ENCODE measurements at regions not wholly inside any gene's neighbourhood (a gene's known extent, or its start where the extent isn't known, plus 50 kb on each side); places are given as distances from the start of the nearest gene placed in this dataset.

DNA sequence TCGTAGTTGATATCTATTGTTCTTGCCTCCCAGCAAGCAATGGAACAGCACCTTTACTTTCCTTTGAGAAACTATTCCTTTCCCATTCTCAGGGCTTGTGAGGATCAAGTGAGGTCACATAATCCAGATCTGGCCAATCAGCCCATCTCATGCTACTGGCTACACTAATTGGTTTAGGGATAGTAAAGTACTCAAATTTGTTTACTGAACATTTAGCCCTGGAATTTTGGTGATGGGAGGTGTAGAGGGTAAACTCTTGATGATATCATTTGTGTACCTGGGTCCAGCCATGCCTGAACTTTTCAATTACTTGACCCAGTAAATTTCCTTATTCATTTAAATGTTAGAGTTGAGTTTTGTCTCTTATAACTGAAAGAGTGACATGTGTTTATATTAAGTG is 195.8 kb upstream of the TNP1 start:
- Mint-ChIP-seq H3K27me3 (ENCODE audit: low read depth) (no peaks in the 10 kb centered on the region), H3K4me3 (no peak overlapping the region), H3K27ac (no peak overlapping the region), H3K9me3 (no peaks in the 10 kb centered on the region), H3K36me3 (ENCODE audit: low read depth) (no peaks in the 10 kb centered on the region), H3K4me1 (ENCODE audit: low read depth) (no peaks in the 10 kb centered on the region)

DNA sequence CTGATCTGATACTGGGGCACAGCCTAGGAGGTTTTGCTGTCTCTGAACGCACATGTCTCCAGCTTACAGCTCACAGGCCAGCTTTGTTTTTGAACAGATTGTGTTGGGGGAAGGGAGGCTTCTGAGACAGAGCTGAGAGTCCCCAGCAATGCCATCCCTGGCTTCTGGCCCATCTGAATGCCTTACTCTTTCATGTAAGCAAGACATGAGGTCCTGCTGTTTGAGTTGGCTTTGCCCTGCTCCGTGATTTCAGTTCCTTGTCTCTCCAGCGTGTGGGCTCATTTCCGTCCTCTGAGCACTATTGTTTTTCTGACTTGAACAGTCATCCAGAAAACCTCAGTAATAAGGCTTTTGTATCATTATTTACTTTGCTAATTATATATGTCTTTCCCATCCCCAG is 194.9 kb upstream of the TNP1 start:
- Mint-ChIP-seq H3K9me3 (no peaks in the 10 kb centered on the region), H3K27ac (no peak overlapping the region)

DNA sequence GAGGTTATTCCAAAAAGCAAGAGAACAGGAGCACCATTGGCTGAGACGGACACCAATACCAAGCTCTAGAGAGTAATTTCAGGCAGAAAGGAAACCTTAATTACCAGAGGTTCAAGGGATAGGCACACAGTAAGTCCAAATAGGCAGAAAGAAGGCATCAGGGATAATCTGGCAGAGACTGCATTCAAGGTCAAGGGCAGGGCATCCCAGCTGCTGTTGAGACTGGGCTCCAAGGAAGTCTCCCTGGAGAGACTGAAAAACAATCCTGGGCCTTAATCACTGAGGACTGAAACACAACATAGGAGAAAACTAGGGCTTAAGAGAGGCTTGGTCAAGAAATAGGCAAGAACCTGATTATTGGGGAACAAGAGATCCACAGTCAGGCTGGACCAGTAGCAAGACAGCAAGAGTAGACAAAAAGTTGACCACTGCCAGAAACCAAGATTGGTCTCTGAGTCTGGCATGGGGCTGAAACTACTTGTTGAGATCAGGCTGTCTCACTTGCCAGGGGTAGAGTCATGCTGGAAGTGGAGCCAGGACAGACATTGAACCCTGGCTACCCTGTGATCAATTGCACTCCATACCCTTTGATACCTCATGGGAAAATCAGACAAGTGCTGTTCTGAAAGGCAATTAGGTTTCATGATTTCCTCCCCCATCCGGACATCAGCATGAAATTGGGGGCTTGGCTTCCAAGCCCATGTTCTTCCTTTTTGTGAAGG is 193.2 kb upstream of the TNP1 start:
- Mint-ChIP-seq H3K4me3 (no peak overlapping the region), H3K4me1 (ENCODE audit: low read depth) (peaks cover 1% of the 10 kb centered on the region), H3K27ac (no peak overlapping the region), H3K27me3 (ENCODE audit: low read depth) (peaks cover 6% of the 10 kb centered on the region), H3K36me3 (ENCODE audit: low read depth) (no peaks in the 10 kb centered on the region), H3K9me3 (no peaks in the 10 kb centered on the region)

More for the DNA sequence above, 194.9 kb upstream of the TNP1 start:
- Mint-ChIP-seq H3K27me3 (ENCODE audit: low read depth) (no peaks in the 10 kb centered on the region), H3K36me3 (ENCODE audit: low read depth) (no peaks in the 10 kb centered on the region), H3K4me3 (no peak overlapping the region), H3K4me1 (ENCODE audit: low read depth) (no peaks in the 10 kb centered on the region)

DNA sequence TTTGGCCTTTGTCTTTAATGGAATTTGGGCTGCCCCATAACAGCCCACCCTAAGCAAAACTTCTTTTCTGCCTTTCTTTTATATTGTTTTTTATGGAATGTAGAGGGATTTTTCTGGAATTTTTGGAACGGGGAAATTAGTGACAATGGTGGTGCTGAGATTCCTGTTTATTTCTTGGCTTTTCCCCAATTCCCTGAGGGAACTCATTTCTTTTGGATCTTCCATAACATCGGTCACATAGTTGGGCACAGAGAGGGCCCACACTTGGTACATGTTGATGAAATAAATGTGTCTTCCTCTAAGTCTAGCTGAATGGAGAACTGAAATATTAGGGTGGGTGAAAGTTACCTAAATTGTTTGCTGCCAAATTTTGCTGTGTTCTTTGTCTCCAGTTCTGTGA is 191.6 kb upstream of the TNP1 start:
- peaks cover 12% of the 10 kb centered on the region for H3K27me3 Mint-ChIP-seq (ENCODE audit: low read depth)
- H3K36me3 Mint-ChIP-seq (ENCODE audit: low read depth): no peaks in the 10 kb centered on the region
- H3K27ac Mint-ChIP-seq: no peak overlapping the region
- H3K4me1 Mint-ChIP-seq (ENCODE audit: low read depth): peaks cover 2% of the 10 kb centered on the region
- H3K9me3 Mint-ChIP-seq: no peaks in the 10 kb centered on the region
- H3K4me3 Mint-ChIP-seq: no peak overlapping the region

DNA sequence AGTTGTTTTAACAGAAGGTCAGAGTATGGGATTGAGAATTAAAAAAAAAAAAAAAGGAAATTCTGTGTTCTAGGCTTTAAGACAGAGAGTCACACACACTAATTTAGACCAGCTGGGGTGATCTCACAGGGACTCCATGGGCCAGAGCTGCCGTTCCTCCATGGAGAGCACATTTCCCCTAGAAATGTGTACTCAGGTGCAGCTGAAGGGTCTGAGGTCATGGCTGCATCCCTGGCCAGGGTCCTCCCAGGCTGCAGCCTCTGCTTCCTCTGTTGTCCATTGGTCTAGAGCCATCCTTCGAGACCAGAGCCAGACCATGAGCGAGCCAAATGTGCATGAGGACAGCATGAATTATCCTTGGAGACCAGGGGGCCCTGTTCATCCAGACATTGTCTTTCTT is 190.1 kb upstream of the TNP1 start:
- no peak overlapping the region for H3K4me3 Mint-ChIP-seq
- no peaks in the 10 kb centered on the region for H3K36me3 Mint-ChIP-seq (ENCODE audit: low read depth)
- no peak overlapping the region for H3K27ac Mint-ChIP-seq
- H3K4me1 Mint-ChIP-seq (ENCODE audit: low read depth): peaks cover 2% of the 10 kb centered on the region
- no peaks in the 10 kb centered on the region for H3K9me3 Mint-ChIP-seq
- H3K27me3 Mint-ChIP-seq (ENCODE audit: low read depth): peaks cover 17% of the 10 kb centered on the region

DNA sequence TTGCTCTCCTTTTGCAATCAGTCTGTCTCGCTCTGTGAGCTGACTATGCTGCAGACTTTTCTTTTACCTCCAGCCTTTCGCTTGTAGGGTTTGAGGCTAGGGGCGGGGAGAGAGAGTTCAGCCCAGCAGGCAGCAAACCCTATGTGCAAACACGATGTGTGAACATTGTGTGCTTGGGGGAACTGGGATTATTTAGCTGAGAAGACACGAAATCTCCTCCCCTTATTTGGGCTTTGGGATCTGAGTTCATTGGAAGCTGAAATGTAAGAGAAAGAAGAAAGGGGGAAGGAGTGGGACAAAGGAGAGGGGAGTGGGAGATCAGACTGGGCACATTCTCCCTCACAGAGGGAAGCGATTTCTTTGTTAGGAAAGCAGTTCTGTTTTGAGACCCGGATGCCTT is 189.6 kb upstream of the TNP1 start:
- no peaks in the 10 kb centered on the region for H3K36me3 Mint-ChIP-seq (ENCODE audit: low read depth)
- peaks cover 2% of the 10 kb centered on the region for H3K4me1 Mint-ChIP-seq (ENCODE audit: low read depth)
- H3K9me3 Mint-ChIP-seq: no peaks in the 10 kb centered on the region
- no peak overlapping the region for H3K27ac Mint-ChIP-seq
- H3K27me3 Mint-ChIP-seq (ENCODE audit: low read depth): peaks cover 22% of the 10 kb centered on the region
- no peak overlapping the region for H3K4me3 Mint-ChIP-seq

DNA sequence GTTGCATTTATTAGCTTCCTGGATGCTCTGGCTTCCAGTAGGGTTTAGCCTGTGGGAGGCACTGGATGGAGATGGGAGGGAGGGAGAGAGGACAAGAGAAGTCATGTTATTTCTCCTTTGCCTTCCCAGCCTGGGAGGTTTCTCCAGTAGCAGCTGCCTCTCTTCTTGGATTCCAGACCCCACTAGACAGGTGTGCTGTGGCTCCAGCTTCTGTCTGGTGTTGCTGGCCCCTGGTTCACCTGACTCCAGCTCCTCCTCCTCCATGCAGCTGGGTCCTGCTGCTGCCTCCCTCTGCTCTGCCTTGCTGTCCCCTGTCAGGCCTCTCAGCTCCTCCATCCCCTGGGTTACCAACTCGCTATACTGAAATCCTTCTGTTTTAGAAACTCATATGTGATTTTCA is 188.9 kb upstream of the TNP1 start:
- no peak overlapping the region for H3K27ac Mint-ChIP-seq
- peaks cover 2% of the 10 kb centered on the region for H3K4me1 Mint-ChIP-seq (ENCODE audit: low read depth)
- no peak overlapping the region for H3K4me3 Mint-ChIP-seq
- no peaks in the 10 kb centered on the region for H3K36me3 Mint-ChIP-seq (ENCODE audit: low read depth)
- H3K9me3 Mint-ChIP-seq: no peaks in the 10 kb centered on the region
- peaks cover 22% of the 10 kb centered on the region for H3K27me3 Mint-ChIP-seq (ENCODE audit: low read depth)

DNA sequence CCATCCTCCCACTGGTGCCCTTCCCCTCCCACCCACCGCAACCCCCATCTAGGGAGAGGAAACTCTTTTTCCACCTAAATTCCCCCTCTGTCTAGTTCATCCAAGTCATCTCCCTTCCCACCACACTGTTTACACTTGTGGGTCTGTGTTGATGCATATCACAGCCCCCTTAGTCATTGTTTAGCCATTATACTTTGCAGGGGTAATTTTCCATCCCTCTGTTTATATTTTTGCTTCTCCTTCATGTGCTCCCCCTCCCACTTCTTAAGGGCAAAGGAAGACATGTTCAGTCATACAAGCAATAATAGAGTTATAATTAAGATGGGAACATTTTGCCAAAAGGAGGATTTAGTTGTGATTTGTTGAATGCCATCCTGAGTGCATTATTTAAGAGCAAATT is 187.8 kb upstream of the TNP1 start:
- peaks cover 22% of the 10 kb centered on the region for H3K27me3 Mint-ChIP-seq (ENCODE audit: low read depth)
- H3K36me3 Mint-ChIP-seq (ENCODE audit: low read depth): no peaks in the 10 kb centered on the region
- H3K9me3 Mint-ChIP-seq: no peaks in the 10 kb centered on the region
- no peak overlapping the region for H3K4me3 Mint-ChIP-seq
- H3K27ac Mint-ChIP-seq: no peak overlapping the region
- peaks cover 2% of the 10 kb centered on the region for H3K4me1 Mint-ChIP-seq (ENCODE audit: low read depth)

DNA sequence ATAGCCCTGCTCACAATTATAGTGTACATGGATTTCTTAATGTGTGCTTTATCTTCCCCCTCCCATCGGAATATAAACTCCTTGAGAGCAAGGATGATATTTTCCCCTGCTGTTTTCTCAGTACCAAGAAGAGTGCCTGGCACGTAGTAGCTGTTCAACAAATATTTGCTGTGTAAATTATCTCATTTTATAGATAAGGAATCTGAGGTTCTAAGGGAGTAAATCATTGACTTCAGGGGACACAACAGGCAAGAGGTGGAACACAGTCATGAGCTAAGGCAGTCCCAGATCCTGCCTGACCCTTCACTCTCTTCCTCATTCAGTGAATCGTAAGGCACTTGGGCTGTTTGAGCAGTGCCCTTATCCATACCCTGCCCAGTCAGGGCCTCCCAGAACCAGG is 187.3 kb upstream of the TNP1 start:
- H3K4me3 Mint-ChIP-seq: no peak overlapping the region
- peaks cover 22% of the 10 kb centered on the region for H3K27me3 Mint-ChIP-seq (ENCODE audit: low read depth)
- peaks cover 2% of the 10 kb centered on the region for H3K4me1 Mint-ChIP-seq (ENCODE audit: low read depth)
- H3K27ac Mint-ChIP-seq: no peak overlapping the region
- no peaks in the 10 kb centered on the region for H3K9me3 Mint-ChIP-seq
- no peaks in the 10 kb centered on the region for H3K36me3 Mint-ChIP-seq (ENCODE audit: low read depth)

DNA sequence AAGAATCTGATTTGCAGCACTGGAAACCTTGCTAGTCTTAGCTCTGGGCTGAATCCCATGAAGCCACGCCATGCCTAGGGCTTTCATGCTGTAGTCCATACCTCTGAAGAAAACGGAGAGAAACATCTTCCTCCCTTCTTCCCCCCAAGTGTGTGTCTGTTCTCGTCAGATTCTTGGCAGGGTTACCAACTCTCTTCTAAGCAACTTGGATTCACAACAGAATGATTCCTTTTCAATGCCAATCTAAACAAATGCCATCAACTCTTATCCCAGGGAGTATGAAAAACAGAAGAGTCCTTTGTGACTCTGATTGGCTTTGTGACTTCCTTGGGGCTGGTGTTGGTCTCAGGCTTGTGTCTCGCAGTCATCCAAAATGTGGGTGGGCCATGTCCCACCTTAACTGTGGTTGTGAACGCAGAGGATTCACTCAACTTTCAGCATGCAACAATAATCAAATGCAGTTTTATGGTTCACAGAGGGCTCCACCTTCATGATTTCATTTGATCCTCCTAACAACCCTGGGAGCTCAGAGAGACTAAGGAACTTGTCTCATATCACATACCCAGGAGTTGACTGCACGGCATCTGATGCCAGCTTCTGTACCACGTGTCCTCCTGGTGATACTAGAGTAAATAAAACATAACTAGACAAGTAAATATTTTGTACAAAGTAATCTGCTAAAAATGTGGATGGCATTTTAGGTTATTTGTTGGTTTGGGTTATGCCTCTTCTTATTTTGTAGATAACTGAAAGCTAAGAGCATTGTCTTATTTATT is 186.0 kb upstream of the TNP1 start:
- Mint-ChIP-seq H3K36me3 (ENCODE audit: low read depth) (no peaks in the 10 kb centered on the region), H3K9me3 (no peaks in the 10 kb centered on the region), H3K27me3 (ENCODE audit: low read depth) (peaks cover 22% of the 10 kb centered on the region), H3K4me3 (no peak overlapping the region), H3K27ac (no peak overlapping the region), H3K4me1 (ENCODE audit: low read depth) (peaks cover 2% of the 10 kb centered on the region)

DNA sequence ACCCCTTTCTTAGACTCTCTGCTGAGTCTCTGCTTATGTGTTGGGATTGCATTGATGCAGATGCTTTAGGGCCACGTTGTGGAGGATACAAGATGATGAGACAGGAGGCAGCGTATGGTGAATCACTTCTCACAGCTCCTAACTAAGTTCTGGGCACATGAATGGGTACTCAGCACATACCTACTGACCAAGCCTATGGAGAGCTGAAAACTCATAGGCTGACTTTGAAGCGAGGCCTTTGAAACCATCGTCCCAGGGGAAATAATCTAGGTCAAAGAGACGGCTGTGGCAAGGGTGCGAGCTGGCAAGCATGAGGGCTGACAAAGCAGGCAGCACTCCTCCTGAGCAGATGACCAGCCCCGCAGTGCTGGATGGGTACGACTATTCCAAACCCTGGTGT is 180.2 kb upstream of the TNP1 start:
- no peaks in the 10 kb centered on the region for H3K36me3 Mint-ChIP-seq (ENCODE audit: low read depth)
- no peaks in the 10 kb centered on the region for H3K9me3 Mint-ChIP-seq
- H3K4me1 Mint-ChIP-seq (ENCODE audit: low read depth): no peaks in the 10 kb centered on the region
- no peak overlapping the region for H3K4me3 Mint-ChIP-seq
- no peak overlapping the region for H3K27ac Mint-ChIP-seq
- H3K27me3 Mint-ChIP-seq (ENCODE audit: low read depth): peaks cover 7% of the 10 kb centered on the region

DNA sequence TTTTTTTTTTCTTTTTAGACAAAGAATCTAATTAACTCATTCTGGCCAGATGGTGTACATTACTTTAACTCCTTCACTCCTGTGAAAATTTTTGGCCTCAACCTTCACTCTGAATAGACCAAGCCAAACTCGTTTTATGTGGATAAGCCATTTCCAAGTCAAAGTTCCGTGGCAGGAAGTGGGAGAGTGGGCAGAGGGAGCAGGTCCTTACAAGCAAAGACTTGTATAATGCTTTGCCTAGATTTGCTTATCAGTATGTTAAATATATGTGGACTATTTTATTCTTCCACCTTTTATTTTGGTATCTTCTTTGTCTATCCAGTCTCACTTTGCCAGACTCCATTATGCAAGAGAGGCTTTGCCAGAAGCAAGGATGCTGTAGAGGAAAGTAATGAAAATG is 178.1 kb upstream of the TNP1 start:
- H3K4me3 Mint-ChIP-seq: no peak overlapping the region
- H3K27me3 Mint-ChIP-seq (ENCODE audit: low read depth): no peaks in the 10 kb centered on the region
- no peaks in the 10 kb centered on the region for H3K36me3 Mint-ChIP-seq (ENCODE audit: low read depth)
- H3K9me3 Mint-ChIP-seq: no peaks in the 10 kb centered on the region
- no peaks in the 10 kb centered on the region for H3K4me1 Mint-ChIP-seq (ENCODE audit: low read depth)
- H3K27ac Mint-ChIP-seq: no peak overlapping the region

DNA sequence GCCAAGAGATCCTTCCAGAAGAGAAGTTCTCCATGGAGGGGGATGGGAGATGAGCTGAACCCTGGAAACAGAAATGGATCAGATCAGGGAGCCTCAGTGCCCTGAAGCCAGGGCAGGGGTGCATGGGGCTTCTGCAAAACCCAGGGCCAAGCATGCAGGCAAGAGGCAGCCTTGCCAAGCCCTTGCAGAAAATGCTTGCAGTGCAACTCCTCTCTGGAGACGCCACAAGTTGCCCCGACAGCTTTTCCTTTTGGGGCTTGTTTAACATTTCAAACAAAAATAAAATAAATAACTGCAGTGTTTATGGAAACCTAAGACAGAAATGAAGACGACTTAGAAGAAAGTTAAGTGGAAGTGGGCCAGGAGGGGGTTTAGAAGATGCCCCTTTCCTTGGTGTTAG is 177.5 kb upstream of the TNP1 start:
- no peaks in the 10 kb centered on the region for H3K4me1 Mint-ChIP-seq (ENCODE audit: low read depth)
- H3K27me3 Mint-ChIP-seq (ENCODE audit: low read depth): no peaks in the 10 kb centered on the region
- H3K4me3 Mint-ChIP-seq: no peak overlapping the region
- no peaks in the 10 kb centered on the region for H3K9me3 Mint-ChIP-seq
- no peak overlapping the region for H3K27ac Mint-ChIP-seq
- no peaks in the 10 kb centered on the region for H3K36me3 Mint-ChIP-seq (ENCODE audit: low read depth)

DNA sequence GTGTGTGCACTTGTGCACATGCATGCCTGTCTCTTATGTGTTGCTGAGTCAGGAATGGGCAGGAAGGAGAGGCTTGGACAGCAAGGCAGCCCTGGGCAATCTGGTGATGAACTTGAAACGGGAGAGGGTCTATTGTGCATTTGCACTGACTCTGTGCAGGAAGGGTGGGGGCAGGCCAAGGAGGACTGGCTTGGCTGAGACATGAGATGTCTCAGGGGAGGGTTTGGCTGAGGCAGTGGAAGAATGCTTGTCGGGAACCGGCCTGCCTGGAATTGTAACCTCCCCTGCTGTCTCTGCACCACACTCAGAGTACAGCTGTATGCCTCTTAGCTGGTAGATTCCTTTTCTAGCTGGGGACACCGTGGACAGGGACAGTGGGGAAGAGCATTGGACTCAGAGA is 176.1 kb upstream of the TNP1 start:
- H3K27ac Mint-ChIP-seq: no peak overlapping the region
- no peak overlapping the region for H3K4me3 Mint-ChIP-seq
- no peaks in the 10 kb centered on the region for H3K4me1 Mint-ChIP-seq (ENCODE audit: low read depth)
- no peaks in the 10 kb centered on the region for H3K9me3 Mint-ChIP-seq
- no peaks in the 10 kb centered on the region for H3K27me3 Mint-ChIP-seq (ENCODE audit: low read depth)
- no peaks in the 10 kb centered on the region for H3K36me3 Mint-ChIP-seq (ENCODE audit: low read depth)

DNA sequence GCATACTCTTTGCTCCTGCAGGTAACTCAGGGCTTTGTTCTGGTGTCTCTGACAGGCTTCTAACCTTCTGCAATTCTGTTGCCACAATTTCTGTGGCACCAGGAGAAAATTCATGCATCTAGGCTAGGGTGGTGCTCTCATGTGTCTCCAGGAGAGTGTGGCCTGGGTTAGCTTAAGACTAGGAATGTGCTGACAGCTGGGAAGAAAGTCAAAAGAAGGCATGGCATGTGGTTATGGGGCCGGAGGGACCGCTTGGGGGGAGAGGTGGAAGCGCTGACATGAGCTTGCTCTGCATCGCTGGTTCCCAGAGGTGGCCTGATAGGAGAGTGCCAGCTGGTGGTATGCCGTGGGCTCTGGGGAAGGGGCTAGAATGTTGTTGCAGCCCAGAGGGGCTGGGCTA is 173.3 kb upstream of the TNP1 start:
- H3K36me3 Mint-ChIP-seq (ENCODE audit: low read depth): no peaks in the 10 kb centered on the region
- H3K4me3 Mint-ChIP-seq: no peak overlapping the region
- H3K27me3 Mint-ChIP-seq (ENCODE audit: low read depth): peaks cover 8% of the 10 kb centered on the region
- no peaks in the 10 kb centered on the region for H3K4me1 Mint-ChIP-seq (ENCODE audit: low read depth)
- H3K27ac Mint-ChIP-seq: no peak overlapping the region
- H3K9me3 Mint-ChIP-seq: no peaks in the 10 kb centered on the region

Data from T-helper 1 cell treated with Interleukin-12 subunit alpha and Interleukin-12 subunit beta and Interleukin-4 antibody, amounts not matched to agents 30 μg/mL and 1 μg/mL, for 36 hours (primary cell).